Activated T-cell treated with anti-CD3 and anti-CD28 coated beads for 4 hours (primary cell): ENCODE measurements at regions not wholly inside any gene's neighbourhood (a gene's known extent, or its start where the extent isn't known, plus 50 kb on each side); places are given as distances from the start of the nearest gene placed in this dataset.
"Not testable (repeated sequence)": the region's sequence is repeated elsewhere in the genome, so short reads cannot be mapped to it uniquely, and the experiment has no call there.

Source experiments
- DNase-seq: peaks from one replicate; pipeline ENCODE4 v3.0.0-alpha.2; 2020

DNA sequence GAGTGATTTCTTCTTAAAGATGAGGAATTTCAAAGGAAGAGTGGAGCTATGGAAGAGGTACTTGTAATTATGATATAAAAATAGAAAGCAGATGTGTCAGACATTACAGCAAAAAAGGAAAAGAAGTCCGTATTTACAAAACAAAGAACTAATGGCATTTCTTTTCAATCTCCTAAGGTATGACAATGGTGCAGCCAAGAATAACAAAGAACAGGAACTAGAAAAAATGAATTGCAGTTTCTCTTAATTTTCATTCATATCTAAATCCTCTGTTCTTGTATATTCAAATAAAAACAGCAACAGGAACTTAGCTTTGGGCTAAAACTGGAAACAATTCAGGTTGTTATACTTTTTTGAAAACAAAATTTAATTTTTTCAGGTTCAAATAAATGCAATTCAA, 105.1 kb downstream of the SPRY1 start:
- no peak for DNase-seq

DNA sequence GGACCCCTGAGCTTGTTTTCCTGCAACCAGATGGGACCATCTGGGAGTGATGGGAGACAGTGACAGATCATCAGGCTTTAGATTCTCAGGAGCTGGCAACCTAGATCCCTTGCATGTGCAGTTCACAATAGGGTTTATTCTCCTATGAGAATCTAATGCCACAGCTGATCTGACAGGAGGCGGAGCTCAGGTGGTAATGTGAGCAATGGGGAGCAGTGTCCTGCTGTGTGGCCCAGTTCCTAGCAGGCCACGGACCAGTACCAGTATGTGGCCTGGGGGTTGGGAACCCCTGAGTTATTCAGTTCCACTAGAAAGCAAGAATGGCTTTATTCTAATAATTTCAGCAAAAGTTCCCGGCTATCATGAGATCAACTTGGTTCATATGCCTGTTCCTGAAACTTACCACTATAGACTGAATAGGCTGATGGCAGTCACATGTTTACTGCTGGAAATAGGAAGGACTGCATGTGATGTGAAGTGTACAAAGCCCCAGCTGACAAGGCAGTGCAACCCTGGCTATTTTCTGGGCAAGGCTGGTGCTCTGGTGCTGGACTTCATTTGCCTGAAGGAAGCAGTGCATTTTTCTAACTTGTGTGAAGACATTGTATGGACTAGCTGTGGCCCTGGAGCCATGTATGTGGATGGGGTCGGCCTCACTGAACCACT, 107.2 kb downstream of the SPRY1 start:
- no peak for DNase-seq

DNA sequence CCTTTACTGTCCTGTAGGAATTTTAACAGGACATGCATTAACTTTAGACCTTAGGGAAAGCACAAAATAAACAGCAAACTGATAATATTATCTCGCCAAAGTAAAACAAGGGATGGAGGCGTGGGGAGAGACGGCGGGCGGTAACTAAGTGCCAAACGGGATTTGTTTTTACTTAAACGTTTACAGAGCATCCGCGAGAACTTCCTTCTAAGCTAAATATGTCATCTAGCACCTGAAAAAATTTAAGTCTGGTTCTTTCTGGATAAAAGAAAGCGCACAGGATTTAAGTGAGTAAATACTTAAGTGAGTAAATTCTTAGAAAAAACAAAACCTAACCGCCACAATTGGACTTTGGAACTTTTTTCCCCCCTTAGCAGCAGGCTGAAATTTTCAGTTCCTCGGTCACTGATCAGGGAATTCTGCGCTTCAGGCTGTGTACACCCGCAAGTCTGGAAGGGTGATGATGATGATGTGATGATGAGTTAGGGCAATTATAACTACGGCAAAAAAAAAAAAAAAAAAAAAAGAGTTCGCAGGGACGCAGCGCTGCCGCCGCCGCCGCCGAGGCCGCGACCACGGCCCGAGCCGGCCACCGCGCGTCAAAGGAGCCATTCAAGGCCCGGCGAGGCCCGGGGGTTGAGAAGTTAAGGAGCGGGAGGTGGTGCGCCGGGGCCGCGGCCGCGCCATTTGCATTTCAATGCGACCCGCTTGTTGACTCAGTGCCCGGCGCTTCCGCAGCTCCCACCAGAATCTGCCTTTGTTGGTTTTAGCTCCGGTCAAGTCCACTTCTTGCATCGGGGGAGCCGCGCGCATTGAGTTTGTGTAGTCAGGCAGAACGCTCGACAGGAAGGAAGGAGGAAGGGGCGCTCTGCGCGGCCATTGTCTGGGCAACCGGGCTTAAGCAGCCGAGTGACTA, 108.8 kb downstream of the SPRY1 start:
- no peak for DNase-seq

DNA sequence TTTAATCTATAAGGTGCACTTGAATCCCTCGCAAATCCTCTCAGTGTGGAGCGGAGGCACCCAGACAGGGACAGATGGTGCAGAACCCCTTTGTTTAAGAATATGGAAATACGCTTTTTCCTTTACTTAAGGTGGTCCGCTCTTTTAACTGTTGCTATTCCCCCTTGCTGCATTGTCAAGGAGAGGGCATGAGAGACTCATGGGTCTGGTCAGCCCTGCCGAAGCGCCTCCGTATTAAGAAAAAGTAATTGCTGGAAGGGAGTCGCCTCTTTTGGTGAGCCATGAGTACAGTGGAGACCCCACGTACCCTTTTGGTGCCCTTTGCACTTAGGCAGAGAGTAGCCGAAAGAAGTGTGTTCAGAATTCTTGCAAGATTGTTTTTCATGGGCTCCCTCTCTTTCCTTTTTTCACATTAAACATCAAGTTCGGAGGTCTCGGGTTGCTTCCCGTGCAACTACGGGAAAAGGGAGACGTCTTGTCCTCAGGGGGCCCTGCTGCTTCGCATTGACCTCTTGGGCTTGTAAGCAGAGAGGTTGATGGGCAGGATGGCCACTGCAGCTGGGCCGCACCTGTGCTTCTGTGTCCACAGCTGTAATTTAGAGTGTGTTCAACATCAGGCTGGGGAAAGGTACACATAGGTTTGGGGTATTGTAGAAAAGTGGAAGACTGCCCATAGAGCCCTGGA, 109.6 kb downstream of the SPRY1 start:
- DNase-seq: no peak

DNA sequence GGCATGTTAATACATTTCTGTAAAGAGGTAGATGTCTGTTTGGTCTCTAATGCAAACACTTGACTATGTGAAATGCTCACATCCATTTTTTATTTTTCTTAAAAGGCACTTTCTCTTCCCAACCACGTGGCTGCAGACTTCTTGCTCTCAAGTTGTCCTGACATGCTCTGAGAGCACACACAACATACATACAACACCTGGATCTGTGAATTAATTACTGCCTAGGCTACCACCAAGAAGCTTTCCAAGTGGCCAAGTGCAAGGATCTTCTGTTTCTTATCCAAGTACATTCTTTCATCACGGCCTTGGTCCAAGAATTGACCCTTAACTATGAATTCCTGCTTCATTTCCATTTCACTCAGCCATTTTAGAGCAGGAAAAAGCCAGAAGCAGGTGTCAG, 110.8 kb downstream of the SPRY1 start:
- DNase-seq: no peak

DNA sequence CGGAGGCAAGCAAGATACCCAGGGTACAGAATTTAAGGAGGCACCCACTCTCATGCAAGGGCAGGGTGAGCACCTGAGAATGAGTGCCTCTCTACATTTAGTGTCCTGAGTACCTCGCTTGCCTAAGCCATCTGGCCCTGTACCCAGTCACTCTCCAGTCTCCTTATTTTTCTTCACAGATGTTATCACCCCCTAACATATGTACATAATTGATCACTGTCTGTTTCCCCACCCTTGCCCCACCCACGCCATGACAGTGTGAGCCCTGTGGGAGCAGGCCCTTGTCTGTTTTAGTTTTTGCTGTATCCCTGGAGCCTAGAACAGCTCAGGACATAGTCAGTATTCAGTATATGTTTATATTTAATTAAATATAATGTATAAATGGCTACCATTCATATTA, 113.6 kb downstream of the SPRY1 start:
- DNase-seq: no peak

DNA sequence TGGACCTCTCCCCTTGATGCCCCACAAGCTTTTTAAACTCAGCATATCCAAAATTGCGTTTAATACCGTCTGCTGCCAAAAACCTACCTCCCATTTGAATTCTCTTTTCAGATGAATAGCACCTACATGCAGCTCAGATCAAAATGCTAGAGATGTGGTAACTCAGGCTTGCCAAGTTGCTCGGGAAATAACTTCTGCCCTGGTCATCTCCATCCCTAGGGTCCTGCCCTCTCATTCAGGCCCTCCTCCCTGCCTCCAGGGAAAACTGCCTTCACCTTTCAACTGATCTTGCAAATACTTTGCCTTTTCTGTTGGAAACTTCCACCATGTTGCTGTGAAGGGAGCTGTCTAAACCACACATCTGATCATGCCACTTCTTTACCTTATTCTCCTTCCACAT, 114.1 kb downstream of the SPRY1 start:
- DNase-seq: no peak

DNA sequence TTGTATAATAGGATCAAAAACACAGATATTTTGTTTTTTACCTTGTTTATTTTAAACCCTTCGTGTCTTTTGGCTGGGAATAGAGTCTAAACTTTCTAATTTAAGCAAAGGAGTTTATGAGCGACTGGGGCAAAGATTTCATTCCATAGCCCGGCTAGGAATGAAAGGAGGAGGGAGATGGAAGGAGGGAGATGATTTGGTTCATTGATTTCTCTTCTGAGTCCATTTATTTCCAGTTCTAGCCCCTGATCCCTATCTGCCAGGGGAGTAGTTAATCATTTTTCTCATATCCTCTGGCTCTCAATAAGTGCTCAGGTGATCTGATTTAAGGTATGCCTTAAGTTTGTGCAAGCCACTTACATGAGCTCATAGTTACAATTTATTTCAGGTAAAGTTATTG, 120.0 kb downstream of the SPRY1 start:
- no peak for DNase-seq

DNA sequence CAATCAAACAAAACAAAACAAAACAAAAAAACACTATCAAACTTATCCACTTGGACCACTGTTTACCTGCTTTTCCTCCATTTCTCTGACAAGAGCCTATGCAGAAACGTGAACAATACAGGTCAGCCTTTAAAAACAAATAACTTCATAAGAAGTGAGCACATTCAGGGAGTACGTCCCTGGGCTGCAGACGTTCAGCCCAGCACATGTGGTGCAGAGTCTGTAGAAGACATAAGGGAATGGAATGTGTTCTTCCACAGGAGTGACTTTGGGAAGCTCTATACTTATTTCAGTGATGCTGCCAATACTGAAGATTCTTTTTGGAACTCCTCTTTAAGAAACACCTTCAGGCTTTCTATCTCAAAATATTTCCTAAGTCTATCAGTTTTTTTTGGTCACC, 120.6 kb downstream of the SPRY1 start:
- DNase-seq: no peak

DNA sequence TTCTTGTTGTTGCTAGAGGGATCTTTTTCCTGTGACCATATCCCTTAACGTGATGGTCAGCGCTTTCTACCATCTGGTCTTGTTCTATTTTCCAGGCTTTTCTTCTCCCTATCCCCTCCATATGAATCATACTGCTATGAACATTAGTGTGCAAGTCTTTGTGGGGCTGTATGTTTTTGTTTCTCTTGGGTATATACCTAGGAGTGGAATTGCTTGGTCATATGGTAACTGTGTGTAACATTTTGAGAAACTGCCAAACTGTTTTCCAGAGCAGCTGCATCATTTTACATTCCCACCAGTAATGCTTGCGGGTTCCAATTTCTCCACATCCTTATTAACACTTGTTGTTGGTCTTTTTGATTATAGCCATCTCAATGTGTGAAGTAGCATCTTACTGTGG, 121.4 kb downstream of the SPRY1 start:
- no peak for DNase-seq

DNA sequence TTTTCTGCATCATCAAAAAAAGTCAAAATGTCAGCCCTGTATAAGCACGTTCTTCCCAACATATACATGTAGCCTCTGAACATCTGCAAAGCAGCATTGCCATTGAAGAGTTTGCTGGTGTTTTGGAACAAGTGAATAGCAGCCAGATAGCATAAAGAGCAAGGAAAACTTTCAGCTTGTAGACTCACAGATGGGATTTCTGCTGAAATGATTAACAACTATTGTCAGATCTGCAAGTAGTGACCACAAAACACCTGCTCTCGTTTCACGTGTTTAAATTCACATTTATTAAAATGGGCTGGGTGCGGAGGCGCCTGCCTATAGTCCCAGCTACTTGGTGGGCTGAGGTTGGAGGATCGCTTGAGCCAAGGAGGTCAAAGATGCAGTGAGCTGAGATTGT, 123.7 kb downstream of the SPRY1 start:
- no peak for DNase-seq

DNA sequence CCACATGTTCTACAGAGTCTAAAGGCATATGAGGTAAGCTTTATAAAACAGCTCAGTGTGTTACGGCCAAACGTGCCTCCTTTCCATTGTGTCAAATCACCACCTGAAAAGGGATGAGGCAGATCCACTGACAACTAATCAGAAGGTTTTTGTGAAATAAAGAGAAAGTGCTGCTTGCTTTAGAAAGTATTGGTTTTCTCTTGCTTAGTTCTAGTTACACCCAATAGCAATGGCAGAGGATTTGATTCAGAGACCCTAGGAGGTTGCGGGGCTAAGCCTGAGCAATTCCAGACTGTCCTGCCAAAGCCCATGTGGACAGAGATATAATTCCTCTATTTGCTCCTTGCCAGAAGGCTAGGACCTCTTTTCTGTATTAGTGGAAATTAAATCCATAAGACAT, 125.5 kb downstream of the SPRY1 start:
- no peak for DNase-seq

DNA sequence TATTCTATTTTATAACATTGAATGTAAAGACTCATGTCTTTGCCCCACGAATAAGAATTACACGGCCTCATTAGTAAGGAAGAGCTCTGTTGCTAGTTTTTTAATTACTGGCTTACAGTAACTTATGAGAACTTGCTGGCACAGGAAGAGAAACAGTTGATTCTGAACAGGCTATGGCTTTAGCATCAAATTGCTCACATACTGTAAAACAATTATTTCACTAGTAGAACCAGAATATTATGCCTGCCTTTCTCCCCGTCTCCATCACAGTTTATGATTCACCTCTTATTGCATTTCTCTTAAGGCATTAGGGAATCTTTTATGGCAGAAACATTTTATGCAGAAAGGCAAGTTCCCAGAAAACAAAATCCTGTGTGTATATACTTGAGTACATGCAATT, 126.1 kb downstream of the SPRY1 start:
- no peak for DNase-seq

DNA sequence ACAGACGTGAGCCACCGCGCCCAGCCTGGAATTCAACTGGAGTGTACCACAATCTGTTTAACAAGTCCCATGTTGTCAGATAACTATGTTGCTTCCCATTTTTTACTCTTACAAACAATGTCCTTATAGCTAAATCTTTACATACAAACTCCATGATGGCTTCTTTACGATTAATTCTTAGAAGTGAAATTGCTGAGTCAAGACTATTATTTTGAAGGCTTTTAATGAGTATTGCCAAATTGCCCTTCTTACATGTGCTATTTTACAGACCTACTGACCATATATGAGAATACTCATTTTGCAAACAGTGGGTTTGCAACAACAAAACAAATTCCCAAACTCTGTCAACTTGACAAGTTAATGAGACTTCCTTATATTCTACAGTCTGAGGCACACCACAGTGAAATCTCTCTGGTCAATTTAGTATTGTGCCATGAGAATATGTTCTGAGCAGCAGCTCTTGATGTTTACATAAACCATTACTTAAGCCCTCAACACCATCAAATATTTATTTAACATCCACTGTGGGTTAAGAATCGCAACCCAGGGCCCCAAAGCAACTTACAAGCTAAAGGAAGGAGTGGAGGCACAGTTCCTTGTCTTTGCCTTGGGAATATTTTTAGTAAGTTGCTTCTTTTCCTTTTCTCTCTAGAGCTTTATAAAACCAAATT, 128.5 kb downstream of the SPRY1 start:
- no peak for DNase-seq

DNA sequence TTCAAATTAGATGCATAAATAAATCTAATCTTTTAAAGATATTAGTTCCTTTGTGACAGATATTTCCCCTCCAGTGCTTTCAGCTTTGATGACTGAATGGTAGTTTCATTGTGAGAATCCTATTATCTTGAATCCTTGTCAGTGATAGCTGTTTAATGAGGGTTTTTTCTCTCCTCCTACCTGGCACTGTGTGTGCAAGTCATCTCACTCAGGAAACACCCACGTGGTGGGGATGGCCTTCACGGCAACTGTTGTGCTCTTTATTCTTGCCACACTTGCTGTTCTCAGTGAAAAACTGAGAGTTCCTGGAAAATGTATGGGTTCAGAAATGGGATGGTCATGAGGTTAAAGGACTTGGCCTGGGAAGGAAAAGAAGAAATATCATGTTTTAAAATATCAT, 129.9 kb downstream of the SPRY1 start:
- DNase-seq: no peak

DNA sequence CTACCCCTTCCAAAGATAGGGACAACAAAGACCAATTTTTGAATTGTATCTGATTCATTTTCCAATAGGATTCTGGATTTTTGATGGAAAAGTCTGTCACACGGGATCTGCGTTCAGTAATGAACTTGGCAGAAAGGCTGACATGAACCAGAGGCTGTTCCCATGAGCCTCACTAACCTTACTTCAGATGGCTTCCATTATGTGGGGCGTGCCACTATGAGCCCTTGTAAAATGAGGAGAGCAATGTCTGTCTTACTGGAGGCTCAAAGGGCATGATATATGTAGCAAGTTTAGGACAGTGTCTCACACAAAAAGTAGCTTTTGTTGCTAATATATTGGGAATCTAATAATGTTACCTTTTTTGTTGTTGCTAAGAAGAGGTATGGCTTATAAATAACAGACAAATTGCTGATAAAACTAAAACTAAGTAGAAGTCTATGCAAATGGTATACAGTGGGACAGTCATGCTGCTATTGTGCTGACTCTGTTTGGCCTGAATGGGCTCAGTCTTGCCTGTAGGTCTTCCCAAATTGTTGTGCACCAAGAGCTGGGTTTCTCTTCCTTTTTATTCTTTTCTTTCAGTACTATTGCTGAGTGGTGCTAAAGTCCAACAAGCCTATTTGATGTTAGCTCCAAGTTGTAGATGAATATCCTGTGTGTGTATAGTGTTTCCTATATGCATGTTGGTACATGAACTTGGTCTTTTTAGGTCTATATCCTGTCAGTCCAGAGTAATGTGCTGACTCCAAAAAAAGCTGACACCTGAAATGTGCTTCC, 132.1 kb downstream of the SPRY1 start:
- no peak for DNase-seq

DNA sequence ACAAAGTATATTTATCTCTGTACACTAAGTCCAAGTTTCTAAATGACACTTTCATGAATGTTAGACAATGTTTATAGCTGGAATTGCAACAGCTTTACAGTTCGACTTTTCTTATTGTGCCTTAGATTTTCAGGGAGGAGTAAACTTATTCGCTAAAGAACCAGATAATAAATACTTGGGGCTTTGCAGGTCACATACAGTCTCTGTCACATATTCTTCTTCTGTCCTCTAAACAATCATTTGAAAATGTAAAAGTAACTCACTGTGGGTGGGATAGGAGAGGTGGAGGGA, 132.6 kb downstream of the SPRY1 start:
- no peak for DNase-seq

DNA sequence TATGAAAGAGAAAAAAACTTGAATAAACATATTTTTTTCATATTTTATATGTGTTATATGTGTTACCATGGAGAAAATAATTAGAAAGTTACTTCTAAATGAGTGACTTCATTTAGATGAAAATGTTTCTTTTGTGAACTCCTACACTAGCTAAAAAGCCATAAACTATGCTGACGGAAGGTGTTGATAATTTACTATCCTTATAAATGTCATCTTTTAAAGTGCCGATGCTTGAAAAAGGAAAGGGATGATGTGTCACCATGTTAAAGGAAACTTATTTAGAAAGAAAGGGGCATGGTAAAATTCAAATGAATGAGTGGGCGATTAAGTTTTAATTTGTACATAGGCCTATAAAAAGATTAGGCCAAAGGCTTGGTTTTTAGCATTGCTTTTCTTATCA, 133.8 kb downstream of the SPRY1 start:
- DNase-seq: no peak

DNA sequence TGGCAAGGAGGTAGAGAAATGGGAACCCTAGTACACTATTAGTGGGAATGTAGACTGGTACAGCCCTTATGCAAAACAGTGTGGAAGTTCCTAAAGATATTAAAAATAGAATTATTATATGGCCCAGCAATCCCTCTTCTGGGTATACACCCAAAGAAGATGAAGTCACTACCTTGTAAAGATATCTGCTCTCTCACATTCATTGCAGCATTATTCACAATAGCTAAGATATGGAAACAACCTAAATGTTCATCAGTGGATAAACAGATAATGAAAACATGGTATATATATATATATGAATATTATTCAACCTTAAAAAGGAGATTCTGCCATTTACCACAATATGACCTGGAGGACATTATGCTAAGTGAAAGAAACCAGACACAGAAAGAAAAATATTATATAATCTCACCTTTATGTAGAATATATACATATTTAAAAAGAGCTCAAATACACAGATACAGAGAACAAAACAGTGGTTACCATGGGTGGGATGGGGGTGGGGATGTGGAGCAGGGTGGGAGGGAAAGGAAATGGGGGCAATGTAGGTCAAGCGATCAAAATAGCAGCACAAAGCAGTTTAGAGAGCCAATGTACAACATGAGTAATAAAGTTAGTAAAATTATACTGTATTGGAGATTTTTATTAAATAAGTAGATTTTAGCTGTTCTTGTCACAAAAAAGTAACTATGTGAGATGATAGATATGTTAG, 138.6 kb downstream of the SPRY1 start:
- no peak for DNase-seq

DNA sequence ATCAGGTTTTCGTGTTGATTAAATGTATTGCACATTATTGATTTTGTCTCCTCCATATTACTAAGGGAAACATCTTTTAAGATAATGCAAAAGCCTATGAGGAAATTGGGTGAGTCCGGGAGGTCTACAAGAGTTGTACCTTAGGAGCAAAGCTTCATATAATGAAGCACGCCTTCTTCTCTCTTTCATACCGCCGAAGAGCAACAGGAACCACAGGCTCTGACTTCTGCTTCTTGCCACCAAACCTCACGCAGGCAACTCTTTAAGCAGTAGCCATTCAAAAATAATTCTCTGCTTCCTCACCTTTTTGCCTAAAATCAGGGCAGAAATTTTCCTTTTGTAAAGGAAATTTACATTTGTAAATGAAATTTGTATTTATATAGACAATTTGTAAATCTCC, 139.6 kb downstream of the SPRY1 start:
- no peak for DNase-seq

DNA sequence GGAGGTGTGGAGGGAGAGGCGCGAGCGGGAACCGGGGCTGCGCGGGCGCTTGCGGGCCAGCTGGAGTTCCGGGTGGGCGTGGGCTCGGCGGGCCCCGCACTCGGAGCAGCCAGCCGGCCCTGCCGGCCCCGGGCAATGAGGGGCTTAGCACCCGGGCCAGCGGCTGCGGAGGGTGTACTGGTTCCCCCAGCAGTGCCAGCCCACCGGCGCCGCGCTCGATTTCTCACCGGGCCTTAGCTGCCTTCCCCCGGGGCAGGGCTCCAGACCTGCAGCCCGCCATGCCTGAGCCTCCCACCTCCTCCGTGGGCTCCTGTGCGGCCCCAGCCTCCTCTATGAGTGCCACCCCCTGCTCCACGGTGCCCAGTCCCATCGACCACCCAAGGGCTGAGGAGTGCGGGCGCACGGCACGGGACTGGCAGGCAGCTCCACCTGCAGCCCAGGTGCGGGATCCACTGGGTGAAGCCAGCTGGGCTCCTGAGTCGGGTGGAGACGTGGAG, 141.4 kb downstream of the SPRY1 start:
- DNase-seq: not testable (repeated sequence)
